H1 (cell line): ENCODE measurements at regions not wholly inside any gene's neighbourhood (a gene's known extent, or its start where the extent isn't known, plus 50 kb on each side); places are given as distances from the start of the nearest gene placed in this dataset.

Experiments
- CTCF ChIA-PET: fragments of 300-600 bp; sonication (Branson Sonifier 250); formaldehyde crosslinking; loops from one replicate; lab custom pipeline; 2021; ENCODE audit not compliant: partially characterized antibody; lab: Charles Lee
- POLR2A ChIA-PET: fragments of 300-600 bp; sonication (Branson Sonifier 250); formaldehyde crosslinking; loops from one replicate; lab custom pipeline; 2021; ENCODE audit warnings: inconsistent platforms; ENCODE audit not compliant: partially characterized antibody; lab: Charles Lee
- DNase-seq, 2 experiments: peaks; one replicate each; pipeline versions ENCODE4 v3.0.0 to v3.0.0-alpha.2; 2010 to 2022; ENCODE audit warnings: low spot score in 2 of 2, low read depth in 1 of 2, mixed read lengths in 1 of 2
- FAIRE-seq: peaks from 2 replicates; lab custom pipeline; 2011; peaks lifted over from hg19 to GRCh38; lab: Jason Lieb, UNC
- H2AFZ ChIP-seq: 2 replicates; pipeline ENCODE4 v1.8.1; 2012; ENCODE audit warnings: low read length, inconsistent platforms
- H2AK5ac ChIP-seq: 2 replicates; pipeline ENCODE4 v1.6.1; 2013; ENCODE audit warnings: low read depth, low read length
- H2BK120ac ChIP-seq: replicated peaks from 2 replicates; pipeline ENCODE3; 2013; ENCODE audit warnings: low read depth, low read length, inconsistent platforms
- H2BK12ac ChIP-seq: 2 replicates; pipeline ENCODE4 v1.6.1; 2013; ENCODE audit warnings: low read depth, low read length
- H2BK15ac ChIP-seq: 2 replicates; pipeline ENCODE4 v1.6.1; 2013; ENCODE audit warnings: low read length
- H2BK20ac ChIP-seq: 2 replicates; pipeline ENCODE4 v1.6.1; 2013; ENCODE audit warnings: low read length
- H2BK5ac ChIP-seq: 2 replicates; pipeline ENCODE4 v1.6.1; 2013; ENCODE audit warnings: low read depth, low read length
- H3K14ac ChIP-seq: 2 replicates; pipeline ENCODE4 v1.6.1; 2013; ENCODE audit warnings: inconsistent platforms; ENCODE audit not compliant: insufficient read length
- H3K18ac ChIP-seq: 2 replicates; pipeline ENCODE4 v1.6.1; 2013; ENCODE audit warnings: low read length; ENCODE audit errors: extremely low read depth
- H3K23ac ChIP-seq: 2 replicates; pipeline ENCODE4 v1.6.1; 2013; ENCODE audit warnings: inconsistent platforms; ENCODE audit not compliant: insufficient read length
- H3K23me2 ChIP-seq: 2 replicates; pipeline ENCODE4 v1.6.1; 2013; ENCODE audit warnings: low read depth, low read length
- H3K27ac ChIP-seq: 2 replicates; pipeline ENCODE4 v1.6.1; 2011; ENCODE audit warnings: low read depth, low read length, inconsistent platforms
- H3K27me3 ChIP-seq, 4 experiments: replicated peaks in 1 of 4; 1 replicate in 1 of 4; 2 replicates in 3 of 4; pipeline versions ENCODE4 v1.6.1 to v1.8.1; 2011 to 2013; ENCODE audit warnings: low read length in 3 of 4, mild to moderate bottlenecking in 3 of 4, inconsistent platforms in 2 of 4, mixed read lengths in 2 of 4, moderate library complexity in 1 of 4; ENCODE audit not compliant: control insufficient read depth in 3 of 4, insufficient read depth in 3 of 4; ENCODE audit errors: extremely low read depth in 1 of 4
- H3K36me3 ChIP-seq, 4 experiments: 2 replicates each; pipeline versions ENCODE4 v1.6.1 to v1.8.1; 2011 to 2013; ENCODE audit warnings: mild to moderate bottlenecking in 4 of 4, low read length in 3 of 4, moderate library complexity in 2 of 4, control low read depth in 1 of 4, inconsistent platforms in 1 of 4; ENCODE audit not compliant: insufficient read depth in 4 of 4, control insufficient read depth in 2 of 4
- H3K4ac ChIP-seq: replicated peaks from 2 replicates; pipeline ENCODE3; 2013; ENCODE audit warnings: low read length, low read depth, mixed read lengths, inconsistent platforms; ENCODE audit not compliant: insufficient read length
- H3K4me1 ChIP-seq, 4 experiments: replicated peaks in 1 of 4; 1 replicate in 1 of 4; 2 replicates in 3 of 4; pipeline versions ENCODE4 v1.6.1 to v1.8.1; 2011 to 2013; ENCODE audit warnings: low read length in 3 of 4, inconsistent platforms in 2 of 4, mixed read lengths in 1 of 4; ENCODE audit not compliant: insufficient read depth in 4 of 4, control insufficient read depth in 3 of 4
- H3K4me2 ChIP-seq, 2 experiments: 2 replicates each; pipeline versions ENCODE4 v1.6.1 to v1.8.1; 2011 to 2013; ENCODE audit warnings: low read depth in 2 of 2, low read length in 2 of 2, control low read depth in 1 of 2, inconsistent platforms in 1 of 2, mild to moderate bottlenecking in 1 of 2; ENCODE audit not compliant: insufficient read depth in 1 of 2
- H3K4me3 ChIP-seq, 4 experiments: fragments of 200-600, 300-600 bp in 1 of 4; sonication (generic), shearing (Covaris generic), sonication (Bioruptor Twin) in 1 of 4; 2 replicates each; pipeline versions ENCODE4 v1.5.1 to v1.8.1; 2011 to 2016; ENCODE audit warnings: low read length in 4 of 4, low read depth in 3 of 4, control low read depth in 2 of 4, inconsistent platforms in 2 of 4, mild to moderate bottlenecking in 2 of 4, mixed read lengths in 1 of 4, moderate library complexity in 1 of 4; ENCODE audit not compliant: insufficient read depth in 2 of 4; ENCODE audit errors: extremely low read depth in 1 of 4
- H3K56ac ChIP-seq: replicated peaks from 2 replicates; pipeline ENCODE3; 2013; ENCODE audit warnings: low read depth, mild to moderate bottlenecking, mixed read lengths, low read length, inconsistent platforms; ENCODE audit not compliant: insufficient read length
- H3K79me1 ChIP-seq: 2 replicates; pipeline ENCODE4 v1.6.1; 2013; ENCODE audit warnings: low read depth, low read length, control low read depth
- H3K79me2 ChIP-seq, 2 experiments: 2 replicates each; pipeline versions ENCODE4 v1.6.1 to v1.8.1; 2012 to 2013; ENCODE audit warnings: low read length in 2 of 2, mild to moderate bottlenecking in 2 of 2, inconsistent platforms in 1 of 2; ENCODE audit not compliant: insufficient read depth in 2 of 2, control insufficient read depth in 1 of 2
- H3K9ac ChIP-seq, 4 experiments: replicated peaks in 1 of 4; 1 replicate in 1 of 4; 2 replicates in 3 of 4; pipeline versions ENCODE4 v1.6.1 to v1.8.1; 2011 to 2013; ENCODE audit warnings: low read depth in 3 of 4, low read length in 3 of 4, control low read depth in 2 of 4, mild to moderate bottlenecking in 2 of 4, moderate library complexity in 2 of 4, inconsistent platforms in 1 of 4; ENCODE audit errors: extremely low read depth in 1 of 4
- H3K9me3 ChIP-seq, 2 experiments: 2 replicates each; pipeline versions ENCODE4 v1.6.1 to v1.8.1; 2012 to 2013; ENCODE audit warnings: mild to moderate bottlenecking in 2 of 2, moderate library complexity in 2 of 2, control low read depth in 1 of 2, inconsistent platforms in 1 of 2, low read depth in 1 of 2, low read length in 1 of 2, mixed read lengths in 1 of 2; ENCODE audit not compliant: insufficient read depth in 2 of 2
- H4K20me1 ChIP-seq, 2 experiments: replicated peaks in 1 of 2; 2 replicates each; pipeline versions ENCODE3 to v1.8.1; 2011 to 2013; ENCODE audit warnings: inconsistent platforms in 2 of 2, low read length in 2 of 2, mild to moderate bottlenecking in 1 of 2; ENCODE audit not compliant: insufficient read depth in 2 of 2, control insufficient read depth in 1 of 2
- H4K5ac ChIP-seq: 2 replicates; pipeline ENCODE4 v1.6.1; 2013; ENCODE audit warnings: low read length, low read depth, mixed read lengths, inconsistent platforms; ENCODE audit not compliant: insufficient read length
- H4K8ac ChIP-seq: 2 replicates; pipeline ENCODE4 v1.8.0; 2013; ENCODE audit warnings: mild to moderate bottlenecking, moderate library complexity, low read length, inconsistent platforms; ENCODE audit not compliant: insufficient read depth; ENCODE audit errors: extremely low read depth
- H4K91ac ChIP-seq: replicated peaks from 2 replicates; pipeline ENCODE3; 2013; ENCODE audit warnings: low read length, mixed read lengths, inconsistent platforms; ENCODE audit not compliant: insufficient read length
- CBX5 ChIP-seq: fragments of 300-800, 300-1000 bp; sonication (generic); IDR thresholded peaks from 2 replicates; pipeline ENCODE4 v1.7.1; 2016; ENCODE audit warnings: antibody characterized with exemption, low read length, low read depth
- HDAC6 ChIP-seq: IDR thresholded peaks from one replicate; pipeline ENCODE4 v1.7.1; 2012; ENCODE audit warnings: low read depth, mild to moderate bottlenecking, inconsistent platforms, low read length, moderate library complexity
- NANOG ChIP-seq: IDR thresholded peaks from 2 replicates; pipeline ENCODE4 v1.6.1; 2011; ENCODE audit warnings: low read length, low read depth, mild to moderate bottlenecking, inconsistent platforms; ENCODE audit not compliant: insufficient read depth, poor library complexity, severe bottlenecking
- RAD21 ChIP-seq, 2 experiments: IDR thresholded peaks in 1 of 2; conservative IDR thresholded peaks in 1 of 2; 2 replicates each; pipeline ENCODE4 v1.6.1; 2011; ENCODE audit warnings: low read depth in 2 of 2, low read length in 2 of 2, improper control_type of control experiment in 1 of 2, inconsistent platforms in 1 of 2, mild to moderate bottlenecking in 1 of 2, moderate library complexity in 1 of 2
- RFX5 ChIP-seq: IDR thresholded peaks from 2 replicates; pipeline ENCODE4 v1.6.1; 2011; ENCODE audit warnings: low read depth, low read length, improper control_type of control experiment, borderline replicate concordance
- TCF12 ChIP-seq: IDR thresholded peaks from 2 replicates; pipeline ENCODE4 v1.6.1; 2011; ENCODE audit warnings: low read depth, mild to moderate bottlenecking, low read length
- WGBS, 2 experiments: shearing (Covaris generic) in 1 of 2; methylation state at CpG; one replicate each; pipeline versions ENCODE4 v1.1.6 to v1.1.7; 2013 to 2015; ENCODE audit warnings: low lambda C conversion rate in 2 of 2, mixed read lengths in 2 of 2, inconsistent platforms in 1 of 2, low coverage in 1 of 2, missing lambda C conversion rate in 1 of 2; ENCODE audit not compliant: insufficient replicate concordance in 2 of 2, insufficient coverage in 1 of 2, insufficient read length in 1 of 2; ENCODE audit errors: extremely low coverage in 1 of 2, missing lambda C conversion rate in 1 of 2; 5-methylcytosine and 5-hydroxymethylcytosine counted together
- TF ChIP-seq, protein P1 (sequence below): IDR thresholded peaks from 2 replicates; pipeline ENCODE4 v1.6.1; 2012; ENCODE audit warnings: inconsistent platforms
- TF ChIP-seq, protein P2 (sequence below): IDR thresholded peaks from 2 replicates; pipeline ENCODE4 v1.6.1; 2011; ENCODE audit warnings: low read depth, mild to moderate bottlenecking, low read length; ENCODE audit not compliant: insufficient read depth

DNA sequence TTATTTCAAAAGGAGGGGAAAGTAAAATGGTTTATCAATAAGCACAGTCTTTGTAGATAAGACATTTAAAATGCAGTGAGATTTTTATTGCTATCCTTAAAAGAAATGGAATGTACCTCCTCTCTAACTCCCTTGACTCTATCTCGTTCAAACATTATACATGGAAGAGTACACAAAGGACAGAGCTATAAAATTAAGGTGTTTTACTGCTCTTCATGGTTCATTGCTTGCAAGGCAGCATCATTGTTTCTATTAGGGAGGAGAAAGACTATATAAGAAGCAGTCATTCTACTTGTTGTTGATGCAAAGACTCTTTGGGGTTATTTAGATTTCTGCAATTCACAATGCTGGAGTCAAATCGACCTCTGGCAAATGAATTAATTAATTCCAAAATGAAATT, 380.2 kb upstream of the NDST3 start:
- Histone ChIP-seq H4K5ac (no peak overlapping the region), H3K14ac (no peak overlapping the region), H3K27ac (no peak overlapping the region), H3K18ac (no peak overlapping the region), H2BK120ac (no peak overlapping the region), H3K4me2 (no peak overlapping the region), H2BK5ac (no peak overlapping the region), H3K4me3 (no peak overlapping the region), H3K27me3 (no peaks in the 10 kb centered on the region), H3K79me1 (no peaks in the 10 kb centered on the region), H2AK5ac (no peak overlapping the region), H4K8ac (no peak overlapping the region), H3K56ac (no peak overlapping the region), H3K23ac (no peak overlapping the region), H2BK20ac (no peak overlapping the region), H3K4ac (no peak overlapping the region), H3K23me2 (no peaks in the 10 kb centered on the region), H3K9me3 (no peaks in the 10 kb centered on the region), H4K20me1 (no peaks in the 10 kb centered on the region), H3K9ac (no peak overlapping the region), H4K91ac (no peak overlapping the region), H2AFZ (no peak overlapping the region), H3K36me3 (no peaks in the 10 kb centered on the region), H3K4me1 (no peaks in the 10 kb centered on the region), H2BK12ac (no peak overlapping the region), H2BK15ac (no peak overlapping the region), H3K79me2 (no peaks in the 10 kb centered on the region)
- FAIRE-seq (no peak), DNase-seq (no peak)
- ChIA-PET CTCF (no interaction called here), POLR2A (no interaction called here)
- no peak for TF ChIP-seq TCF12
- no peak for TF ChIP-seq HDAC6
- TF ChIP-seq RAD21 (IDR thresholded peaks at IDR 0.05 in 1 of 2, conservative IDR thresholded peaks at IDR 0.05 in 1 of 2; ENCODE audit: low read depth in 2 of 2, low read length in 2 of 2): no peak
- TF ChIP-seq, protein P1, sequence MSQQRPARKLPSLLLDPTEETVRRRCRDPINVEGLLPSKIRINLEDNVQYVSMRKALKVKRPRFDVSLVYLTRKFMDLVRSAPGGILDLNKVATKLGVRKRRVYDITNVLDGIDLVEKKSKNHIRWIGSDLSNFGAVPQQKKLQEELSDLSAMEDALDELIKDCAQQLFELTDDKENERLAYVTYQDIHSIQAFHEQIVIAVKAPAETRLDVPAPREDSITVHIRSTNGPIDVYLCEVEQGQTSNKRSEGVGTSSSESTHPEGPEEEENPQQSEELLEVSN: no peak
- no peak for TF ChIP-seq NANOG
- no peak for TF ChIP-seq CBX5
- TF ChIP-seq RFX5: no peak
- TF ChIP-seq, protein P2, sequence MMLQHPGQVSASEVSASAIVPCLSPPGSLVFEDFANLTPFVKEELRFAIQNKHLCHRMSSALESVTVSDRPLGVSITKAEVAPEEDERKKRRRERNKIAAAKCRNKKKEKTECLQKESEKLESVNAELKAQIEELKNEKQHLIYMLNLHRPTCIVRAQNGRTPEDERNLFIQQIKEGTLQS: no peak
- 90% methylated on average over 2 of the region's 2 CpGs; no CpG with 5 or more reads in 1 of the 2 experiments for WGBS, 2 experiments
